HL-60 (cell line): ENCODE measurements at regions not wholly inside any gene's neighbourhood (a gene's known extent, or its start where the extent isn't known, plus 50 kb on each side); places are given as distances from the start of the nearest gene placed in this dataset.

ENCODE experiments used
- DNase-seq, 2 experiments: peaks; one replicate each; pipeline ENCODE4 v3.0.0-alpha.2; 2010 to 2020; ENCODE audit warnings: low read depth in 1 of 2, low spot score in 1 of 2
- H3K27ac ChIP-seq: fragments of 250-450 bp; sonication (Bioruptor Pico); replicated peaks from 2 replicates; pipeline ENCODE4 v1.5.1; 2020; ENCODE audit warnings: mild to moderate bottlenecking, moderate library complexity
- H3K27me3 ChIP-seq: fragments of 250-450 bp; sonication (Bioruptor Pico); 2 replicates; pipeline ENCODE4 v1.5.1; 2021; ENCODE audit warnings: mild to moderate bottlenecking, moderate library complexity; ENCODE audit not compliant: insufficient read depth, poor library complexity, severe bottlenecking
- H3K4me3 ChIP-seq: replicated peaks from 2 replicates; pipeline ENCODE4 v1.5.1; 2011; ENCODE audit warnings: mild to moderate bottlenecking, control low read depth, low read length; ENCODE audit not compliant: insufficient read depth
- CTCF ChIP-seq: IDR thresholded peaks from one replicate; pipeline ENCODE4 v1.5.1; 2011; ENCODE audit warnings: low read length, control low read depth, inconsistent platforms; ENCODE audit not compliant: insufficient read depth
- GABPA ChIP-seq: IDR thresholded peaks from 2 replicates; pipeline ENCODE4 v1.6.1; 2012; ENCODE audit warnings: low read depth
- POLR2AphosphoS5 ChIP-seq: IDR thresholded peaks from 2 replicates; pipeline ENCODE4 v1.6.1; 2012; ENCODE audit warnings: low read depth
- SPI1 ChIP-seq: IDR thresholded peaks from 2 replicates; pipeline ENCODE4 v1.6.1; 2012; ENCODE audit warnings: low read depth, mild to moderate bottlenecking, borderline replicate concordance
- TF ChIP-seq, protein P1 (sequence below): IDR thresholded peaks from 2 replicates; pipeline ENCODE4 v1.6.1; 2012; ENCODE audit warnings: low read depth; ENCODE audit not compliant: insufficient replicate concordance

- Histone ChIP-seq H3K27ac (no peak overlapping the region), H3K4me3 (no peak overlapping the region), H3K27me3 (no peaks in the 10 kb centered on the region)
- DNase-seq: no peak
- no peak for TF ChIP-seq SPI1
- TF ChIP-seq POLR2AphosphoS5: no peak
- no peak for TF ChIP-seq GABPA
- TF ChIP-seq CTCF: no peak
- TF ChIP-seq, protein P1, sequence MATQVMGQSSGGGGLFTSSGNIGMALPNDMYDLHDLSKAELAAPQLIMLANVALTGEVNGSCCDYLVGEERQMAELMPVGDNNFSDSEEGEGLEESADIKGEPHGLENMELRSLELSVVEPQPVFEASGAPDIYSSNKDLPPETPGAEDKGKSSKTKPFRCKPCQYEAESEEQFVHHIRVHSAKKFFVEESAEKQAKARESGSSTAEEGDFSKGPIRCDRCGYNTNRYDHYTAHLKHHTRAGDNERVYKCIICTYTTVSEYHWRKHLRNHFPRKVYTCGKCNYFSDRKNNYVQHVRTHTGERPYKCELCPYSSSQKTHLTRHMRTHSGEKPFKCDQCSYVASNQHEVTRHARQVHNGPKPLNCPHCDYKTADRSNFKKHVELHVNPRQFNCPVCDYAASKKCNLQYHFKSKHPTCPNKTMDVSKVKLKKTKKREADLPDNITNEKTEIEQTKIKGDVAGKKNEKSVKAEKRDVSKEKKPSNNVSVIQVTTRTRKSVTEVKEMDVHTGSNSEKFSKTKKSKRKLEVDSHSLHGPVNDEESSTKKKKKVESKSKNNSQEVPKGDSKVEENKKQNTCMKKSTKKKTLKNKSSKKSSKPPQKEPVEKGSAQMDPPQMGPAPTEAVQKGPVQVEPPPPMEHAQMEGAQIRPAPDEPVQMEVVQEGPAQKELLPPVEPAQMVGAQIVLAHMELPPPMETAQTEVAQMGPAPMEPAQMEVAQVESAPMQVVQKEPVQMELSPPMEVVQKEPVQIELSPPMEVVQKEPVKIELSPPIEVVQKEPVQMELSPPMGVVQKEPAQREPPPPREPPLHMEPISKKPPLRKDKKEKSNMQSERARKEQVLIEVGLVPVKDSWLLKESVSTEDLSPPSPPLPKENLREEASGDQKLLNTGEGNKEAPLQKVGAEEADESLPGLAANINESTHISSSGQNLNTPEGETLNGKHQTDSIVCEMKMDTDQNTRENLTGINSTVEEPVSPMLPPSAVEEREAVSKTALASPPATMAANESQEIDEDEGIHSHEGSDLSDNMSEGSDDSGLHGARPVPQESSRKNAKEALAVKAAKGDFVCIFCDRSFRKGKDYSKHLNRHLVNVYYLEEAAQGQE: no peak
These were observed 443.1 kb downstream of the SOX6 start for GRCh38 chr11:15913261-15913660.
